ENCODE measurements at regions not wholly inside any gene's neighbourhood (a gene's known extent, or its start where the extent isn't known, plus 50 kb on each side); places are given as distances from the start of the nearest gene placed in this dataset.

DNA sequence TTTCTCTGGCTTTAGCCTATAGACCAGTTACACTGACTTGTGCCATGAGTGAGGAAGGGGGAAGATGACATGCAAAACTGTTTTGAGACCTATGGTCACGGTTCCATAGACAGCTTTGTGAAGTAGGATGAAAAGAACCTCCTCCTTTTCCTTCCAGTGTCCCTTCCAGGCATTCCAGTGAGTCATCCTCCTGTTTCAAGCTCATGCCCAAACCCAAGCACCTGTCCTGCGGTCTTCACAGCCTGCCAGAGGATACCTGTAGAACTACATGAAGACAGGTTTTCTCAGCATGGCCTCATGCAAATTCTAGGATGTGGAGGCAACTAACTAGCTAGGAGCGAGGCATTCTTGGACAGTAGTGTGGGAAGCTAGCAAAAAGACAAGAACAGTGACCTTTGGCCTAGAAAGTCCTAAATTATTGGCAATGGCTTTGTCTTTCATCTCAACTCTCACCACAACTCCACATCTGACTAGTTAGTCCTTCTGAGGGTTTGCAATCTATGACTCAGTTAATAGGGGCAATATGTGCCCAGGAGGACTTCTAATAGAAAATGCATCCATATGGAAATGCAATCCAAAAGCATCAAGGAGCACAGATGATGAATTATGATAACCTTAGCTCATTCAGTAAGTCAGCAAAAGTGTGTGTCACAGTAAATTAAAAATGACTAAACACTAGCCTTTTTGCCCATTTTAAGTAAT lies 154.7 kb downstream of the RBM43 start:
- Histone ChIP-seq H3K27me3 (no peaks in the 10 kb centered on the region), H3K36me3 (no peaks in the 10 kb centered on the region), H3K4me3 (no peak overlapping the region), H3K9me3 (no peaks in the 10 kb centered on the region), H3K27ac (no peak overlapping the region), H3K4me1 (no peaks in the 10 kb centered on the region)
- DNase-seq, result no peak
- TF ChIP-seq CTCF (IDR thresholded peaks at IDR 0.05) (no peak), POLR2A (IDR thresholded peaks at IDR 0.05) (no peak)

DNA sequence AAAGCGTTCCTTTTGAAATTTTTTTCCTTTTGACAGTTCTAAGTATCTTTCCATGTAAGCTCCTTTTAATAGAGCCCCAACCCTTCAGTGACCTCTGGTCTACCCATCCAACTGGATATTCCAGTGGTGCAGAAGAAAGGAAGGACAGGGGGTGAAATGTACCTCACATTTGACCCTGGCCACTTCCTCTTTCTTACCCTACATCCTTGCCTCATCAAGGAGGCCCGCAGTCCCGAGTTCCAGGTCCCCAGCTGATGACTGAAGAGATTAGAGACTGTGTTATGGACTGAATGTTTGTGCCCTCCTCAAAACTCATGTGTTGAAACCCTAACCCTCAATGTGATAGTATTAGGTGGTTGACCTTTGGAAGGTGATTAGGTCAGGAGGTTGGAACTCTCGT lies 158.1 kb downstream of the RBM43 start:
- no peaks in the 10 kb centered on the region for H3K27me3 ChIP-seq
- no peak for DNase-seq
- TF ChIP-seq POLR2A (IDR thresholded peaks at IDR 0.05) (no peak), CTCF (IDR thresholded peaks at IDR 0.05) (no peak)
- no peaks in the 10 kb centered on the region for H3K9me3 ChIP-seq
- H3K4me3 ChIP-seq, result no peak overlapping the region
- H3K27ac ChIP-seq, result no peak overlapping the region
- H3K36me3 ChIP-seq, result no peaks in the 10 kb centered on the region
- no peaks in the 10 kb centered on the region for H3K4me1 ChIP-seq

GRCh38 chr2:151102226-151102625 lies 159.4 kb downstream of the RBM43 start:
- no peak for DNase-seq
- no peaks in the 10 kb centered on the region for H3K9me3 ChIP-seq
- no peaks in the 10 kb centered on the region for H3K27me3 ChIP-seq
- TF ChIP-seq POLR2A (IDR thresholded peaks at IDR 0.05) (no peak), CTCF (IDR thresholded peaks at IDR 0.05) (no peak)
- no peaks in the 10 kb centered on the region for H3K4me1 ChIP-seq
- no peaks in the 10 kb centered on the region for H3K36me3 ChIP-seq
- no peak overlapping the region for H3K4me3 ChIP-seq
- no peak overlapping the region for H3K27ac ChIP-seq

GRCh38 chr2:151098841-151099240 lies 162.8 kb downstream of the RBM43 start:
- TF ChIP-seq CTCF (IDR thresholded peaks at IDR 0.05), result no peak
- no peak for TF ChIP-seq POLR2A (IDR thresholded peaks at IDR 0.05)
- Histone ChIP-seq H3K27ac (no peak overlapping the region), H3K27me3 (no peaks in the 10 kb centered on the region), H3K4me3 (no peak overlapping the region), H3K36me3 (no peaks in the 10 kb centered on the region), H3K9me3 (no peaks in the 10 kb centered on the region), H3K4me1 (no peaks in the 10 kb centered on the region)
- DNase-seq, result no peak

- Histone ChIP-seq H3K27me3 (no peaks in the 10 kb centered on the region), H3K4me3 (no peak overlapping the region), H3K9me3 (no peaks in the 10 kb centered on the region), H3K27ac (no peak overlapping the region), H3K36me3 (no peaks in the 10 kb centered on the region), H3K4me1 (no peaks in the 10 kb centered on the region)
- no peak for DNase-seq
- TF ChIP-seq CTCF (IDR thresholded peaks at IDR 0.05) (no peak), POLR2A (IDR thresholded peaks at IDR 0.05) (no peak)
Measured at GRCh38 chr2:151097895-151098294, 163.8 kb downstream of the RBM43 start.

- H3K27ac ChIP-seq, result no peak overlapping the region
- no peak for TF ChIP-seq POLR2A (IDR thresholded peaks at IDR 0.05)
- TF ChIP-seq CTCF (IDR thresholded peaks at IDR 0.05), result no peak
- no peaks in the 10 kb centered on the region for H3K36me3 ChIP-seq
- H3K9me3 ChIP-seq, result no peaks in the 10 kb centered on the region
- no peaks in the 10 kb centered on the region for H3K27me3 ChIP-seq
- no peaks in the 10 kb centered on the region for H3K4me1 ChIP-seq
- H3K4me3 ChIP-seq, result no peak overlapping the region
- no peak for DNase-seq
Measured at GRCh38 chr2:151097128-151097527, 164.5 kb downstream of the RBM43 start.
